ENCODE measurements at regions not wholly inside any gene's neighbourhood (a gene's known extent, or its start where the extent isn't known, plus 50 kb on each side); places are given as distances from the start of the nearest gene placed in this dataset.

- no peak for TF ChIP-seq CTCF (IDR thresholded peaks at IDR 0.05; ENCODE audit: borderline replicate concordance, insufficient read depth, low read depth, low read length)
- H3K4me3 ChIP-seq (ENCODE audit: low read depth, low read length), result no peak overlapping the region
These were observed 461.6 kb downstream of the MED13L start for GRCh38 chr12:115815924-115816323.

GRCh38 chr12:115813256-115813655 is 464.2 kb downstream of the MED13L start:
- TF ChIP-seq CTCF (IDR thresholded peaks at IDR 0.05; ENCODE audit: borderline replicate concordance, insufficient read depth, low read depth, low read length), result no peak
- no peak overlapping the region for H3K4me3 ChIP-seq (ENCODE audit: low read depth, low read length)

DNA sequence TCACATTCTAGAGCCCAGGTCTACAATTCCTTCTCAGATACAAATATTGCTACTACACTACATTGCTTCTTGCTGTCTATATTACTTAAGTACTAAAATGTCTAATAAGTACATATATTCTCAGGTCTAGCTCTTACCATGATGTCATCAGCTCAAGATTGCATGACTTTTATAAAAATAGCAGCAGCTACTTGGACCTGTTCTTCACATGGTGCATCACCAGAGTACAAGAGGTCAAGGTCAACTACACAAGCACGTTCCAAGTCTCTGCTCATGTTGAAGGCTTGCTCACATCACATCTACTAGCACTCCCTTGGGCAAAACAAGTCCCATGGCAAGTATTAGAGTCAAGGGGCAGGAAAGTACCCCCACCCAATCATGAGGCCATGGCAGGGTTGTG is 465.6 kb downstream of the MED13L start:
- no peak overlapping the region for H3K4me3 ChIP-seq (ENCODE audit: low read depth, low read length)
- no peak for TF ChIP-seq CTCF (IDR thresholded peaks at IDR 0.05; ENCODE audit: borderline replicate concordance, insufficient read depth, low read depth, low read length)

DNA sequence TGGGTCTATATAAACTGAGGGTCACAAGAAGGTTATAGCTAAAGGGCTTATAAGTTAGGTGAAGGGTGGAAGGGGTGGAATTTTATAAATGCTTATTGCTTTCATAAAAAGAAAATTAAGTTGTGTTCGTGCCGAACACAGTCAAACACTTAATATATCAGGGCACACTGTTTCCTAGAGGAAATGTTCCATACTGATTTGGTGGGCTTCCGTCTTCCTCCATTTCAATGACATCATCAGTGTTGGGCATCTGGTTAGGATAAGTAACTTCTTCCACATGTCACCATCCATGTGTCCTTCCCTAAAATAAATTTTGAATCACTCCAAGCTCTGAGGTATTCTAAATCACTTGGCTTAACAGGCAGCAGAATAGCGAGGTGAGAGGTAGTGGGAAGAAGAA is 466.4 kb downstream of the MED13L start:
- no peak overlapping the region for H3K4me3 ChIP-seq (ENCODE audit: low read depth, low read length)
- no peak for TF ChIP-seq CTCF (IDR thresholded peaks at IDR 0.05; ENCODE audit: borderline replicate concordance, insufficient read depth, low read depth, low read length)

- H3K4me3 ChIP-seq (ENCODE audit: low read depth, low read length), result no peak overlapping the region
- no peak for TF ChIP-seq CTCF (IDR thresholded peaks at IDR 0.05; ENCODE audit: borderline replicate concordance, insufficient read depth, low read depth, low read length)
These were observed 467.2 kb downstream of the MED13L start for GRCh38 chr12:115810122-115810901.

DNA sequence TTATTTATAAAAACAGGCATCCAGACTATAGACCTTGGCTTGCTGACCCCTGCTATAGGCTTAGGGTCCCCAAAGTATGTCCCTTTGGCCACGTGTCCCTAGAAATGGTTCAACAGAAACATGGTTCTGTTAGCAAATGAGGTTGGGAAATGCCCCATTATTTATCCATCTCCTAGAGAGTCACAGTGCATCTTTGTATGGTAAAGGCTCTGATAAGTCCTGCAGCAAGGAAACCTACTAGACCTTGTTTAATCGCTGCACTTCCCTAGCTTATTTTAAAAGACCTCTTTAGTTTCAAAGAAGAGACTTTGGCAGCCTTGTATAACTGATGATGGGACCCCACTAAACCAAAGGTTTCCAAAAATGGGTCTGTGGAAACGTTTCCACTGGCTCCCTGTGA is 471.5 kb downstream of the MED13L start:
- no peak for TF ChIP-seq CTCF (IDR thresholded peaks at IDR 0.05; ENCODE audit: borderline replicate concordance, insufficient read depth, low read depth, low read length)

DNA sequence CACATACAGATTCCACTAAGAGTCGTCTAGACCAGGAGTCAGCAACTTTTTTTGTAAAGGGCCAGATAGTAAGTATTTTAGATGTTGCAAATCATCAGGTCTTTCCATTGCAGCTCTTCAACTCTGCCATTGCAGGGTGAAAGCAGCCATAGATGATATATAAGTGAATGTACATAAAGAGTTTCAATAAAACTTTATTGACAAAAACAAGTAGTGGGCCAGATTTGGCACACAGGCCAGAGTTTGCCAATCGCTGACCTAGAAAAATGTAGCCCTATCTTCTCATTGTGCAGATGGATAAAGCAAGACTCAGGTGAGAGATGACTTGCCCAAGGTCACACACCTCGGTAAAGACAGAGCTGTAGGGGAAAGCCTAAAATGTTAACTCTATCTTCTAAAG is 474.7 kb downstream of the MED13L start:
- TF ChIP-seq CTCF (IDR thresholded peaks at IDR 0.05; ENCODE audit: borderline replicate concordance, insufficient read depth, low read depth, low read length), result no peak

More for the DNA sequence above, 471.5 kb downstream of the MED13L start:
- no peak overlapping the region for H3K4me3 ChIP-seq (ENCODE audit: low read depth, low read length)

More for the DNA sequence above, 474.7 kb downstream of the MED13L start:
- H3K4me3 ChIP-seq (ENCODE audit: low read depth, low read length), result no peak overlapping the region

Data from GM12875 (cell line).